ENCODE measurements at regions not wholly inside any gene's neighbourhood (a gene's known extent, or its start where the extent isn't known, plus 50 kb on each side); places are given as distances from the start of the nearest gene placed in this dataset.

GRCh38 chr1:221192055-221192454, 312.8 kb downstream of the HLX start:
- TF ChIP-seq EZH2 (IDR thresholded peaks at IDR 0.05; ENCODE audit: low read length): no peak
- TF ChIP-seq CTCF (optimal IDR thresholded peaks at IDR 0.05 in 1 of 3, IDR thresholded peaks at IDR 0.05 in 1 of 3, conservative IDR thresholded peaks at IDR 0.05 in 1 of 3; ENCODE audit: extremely low read depth in 1 of 3, insufficient read depth in 2 of 3, low read length in 3 of 3): no peak
